ENCODE measurements at regions not wholly inside any gene's neighbourhood (a gene's known extent, or its start where the extent isn't known, plus 50 kb on each side); places are given as distances from the start of the nearest gene placed in this dataset.

- Histone ChIP-seq H3K36me3 (no peaks in the 10 kb centered on the region), H3K27ac (no peak overlapping the region), H3K9me3 (no peaks in the 10 kb centered on the region), H3K4me1 (no peaks in the 10 kb centered on the region), H3K27me3 (no peaks in the 10 kb centered on the region), H3K4me3 (no peak overlapping the region)
- WGBS, 2 donors = 49 to 52% methylated on average over 2 of the region's 2 CpGs
- DNase-seq (no peak), FAIRE-seq (no peak), ATAC-seq (no peak)
- intact Hi-C loops (cut with DNase I) = no loop called here
- TF ChIP-seq CTCF (IDR thresholded peaks at IDR 0.05) = no peak
Measured at GRCh38 chr2:194567661-194568017, 1089.4 kb upstream of the SLC39A10 start.

GRCh38 chr2:194566907-194567660 lies 1089.9 kb upstream of the SLC39A10 start:
- no peak for TF ChIP-seq CTCF (IDR thresholded peaks at IDR 0.05)
- Histone ChIP-seq H3K4me3 (no peak overlapping the region), H3K27me3 (no peaks in the 10 kb centered on the region), H3K9me3 (no peaks in the 10 kb centered on the region), H3K27ac (no peak overlapping the region), H3K4me1 (no peaks in the 10 kb centered on the region), H3K36me3 (no peaks in the 10 kb centered on the region)
- 59 to 65% methylated on average over 1 of the region's 1 CpG for WGBS, 2 donors
- intact Hi-C loops (cut with DNase I) = no loop called here
- ATAC-seq (no peak), DNase-seq (no peak), FAIRE-seq (no peak)

GRCh38 chr2:194564422-194564821 lies 1092.6 kb upstream of the SLC39A10 start:
- ATAC-seq (no peak), FAIRE-seq (no peak), DNase-seq (no peak)
- TF ChIP-seq CTCF (IDR thresholded peaks at IDR 0.05) = no peak
- H3K27me3 ChIP-seq = no peaks in the 10 kb centered on the region
- no peaks in the 10 kb centered on the region for H3K36me3 ChIP-seq
- no peak overlapping the region for H3K27ac ChIP-seq
- intact Hi-C loops (cut with DNase I) = no loop called here
- no peak overlapping the region for H3K4me3 ChIP-seq
- H3K9me3 ChIP-seq = no peaks in the 10 kb centered on the region
- WGBS, 2 donors = 45 to 59% methylated on average over 2 of the region's 2 CpGs
- H3K4me1 ChIP-seq = no peaks in the 10 kb centered on the region

GRCh38 chr2:194562329-194562728 lies 1094.7 kb upstream of the SLC39A10 start:
- Histone ChIP-seq H3K4me3 (no peak overlapping the region), H3K27ac (no peak overlapping the region), H3K27me3 (no peaks in the 10 kb centered on the region), H3K36me3 (no peaks in the 10 kb centered on the region), H3K4me1 (no peaks in the 10 kb centered on the region), H3K9me3 (no peaks in the 10 kb centered on the region)
- ATAC-seq (no peak), DNase-seq (no peak), FAIRE-seq (no peak)
- TF ChIP-seq CTCF (IDR thresholded peaks at IDR 0.05) = no peak
- WGBS, 2 donors = 47 to 64% methylated on average over 2 of the region's 2 CpGs
- intact Hi-C loops (cut with DNase I) = no loop called here

- Histone ChIP-seq H3K36me3 (no peaks in the 10 kb centered on the region), H3K27ac (no peak overlapping the region), H3K9me3 (no peaks in the 10 kb centered on the region), H3K4me1 (no peaks in the 10 kb centered on the region), H3K4me3 (no peak overlapping the region), H3K27me3 (no peaks in the 10 kb centered on the region)
- no peak for TF ChIP-seq CTCF (IDR thresholded peaks at IDR 0.05)
- no peak for FAIRE-seq
- ATAC-seq = no peak
- DNase-seq = no peak
- 62 to 77% methylated on average over 3 of the region's 3 CpGs for WGBS, 2 donors
- intact Hi-C loops (cut with DNase I) = no loop called here
Measured at GRCh38 chr2:194559964-194560363, 1097.1 kb upstream of the SLC39A10 start.
